ENCODE measurements at regions not wholly inside any gene's neighbourhood (a gene's known extent, or its start where the extent isn't known, plus 50 kb on each side); places are given as distances from the start of the nearest gene placed in this dataset.

DNA sequence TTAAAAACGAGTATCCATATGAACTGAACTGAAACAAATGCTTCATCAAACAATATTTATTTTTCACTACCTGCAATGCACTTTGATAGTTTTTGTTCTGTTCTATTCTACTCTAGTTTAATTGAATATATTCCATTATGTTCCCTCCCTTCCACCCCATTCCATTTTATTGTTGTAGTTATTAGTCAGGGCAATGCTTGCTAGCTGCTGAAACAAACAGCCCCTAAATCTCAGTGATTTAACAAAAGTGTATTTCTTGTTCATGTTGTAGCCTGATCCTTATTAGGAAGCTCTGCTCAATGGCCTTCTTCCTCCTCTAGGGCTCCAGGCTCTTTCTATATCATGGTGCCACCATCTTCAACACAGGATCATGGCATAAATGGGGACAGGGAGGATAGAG is 122.3 kb upstream of the RAI2 start:
- WGBS (ENCODE audit: insufficient coverage, insufficient replicate concordance, low lambda C conversion rate, missing lambda C conversion rate), result 0% methylated on average over 1 of the region's 1 CpG
- FAIRE-seq, result no peak
- no peak for DNase-seq (ENCODE audit: low read depth, low spot score)
- no TSS peak for BruUV-seq (replicated peaks)
- Histone ChIP-seq H3K4me1 (ENCODE audit: control insufficient read depth, insufficient read depth, low read length) (no peaks in the 10 kb centered on the region), H3K36me3 (ENCODE audit: control insufficient read depth in 2 of 2, insufficient read depth in 2 of 2, low read length in 1 of 2) (no peaks in the 10 kb centered on the region), H3K79me2 (ENCODE audit: control insufficient read depth, insufficient read depth, low read length) (no peaks in the 10 kb centered on the region), H3K4me3 (no peak overlapping the region), H4K20me1 (ENCODE audit: control insufficient read depth, insufficient read depth) (no peaks in the 10 kb centered on the region), H3K27ac (ENCODE audit: control insufficient read depth, insufficient read depth) (no peak overlapping the region), H3K9ac (ENCODE audit: control insufficient read depth, insufficient read depth, low read length) (no peak overlapping the region), H3K9me3 (replicated peaks; ENCODE audit: control insufficient read depth, insufficient read depth, low read length) (no peaks in the 10 kb centered on the region), H3K27me3 (replicated peaks in 1 of 2; ENCODE audit: control insufficient read depth in 2 of 2, insufficient read depth in 2 of 2, low read length in 1 of 2) (no peaks in the 10 kb centered on the region), H3K4me2 (ENCODE audit: control insufficient read depth, insufficient read depth) (no peak overlapping the region), H2AFZ (ENCODE audit: control insufficient read depth, low read depth, low read length) (no peak overlapping the region)
- ChIA-PET SMC1A (ENCODE audit: uncharacterized antibody, unreplicated experiment) (interaction anchor here (1.6 kb wide), 1 partner anchor 16 kb away, joined by 3 read pairs; no protein-coding TSS in a partner anchor), RAD21 (ENCODE audit: unreplicated experiment) (no interaction called here), POLR2A (no interaction called here), CTCF (no interaction called here)
- no peak for ATAC-seq
- intact Hi-C loops (cut with micrococcal nuclease; ENCODE audit: unreplicated experiment) (no loop called here), in situ Hi-C loops (cut with MboI) (no loop called here)
- TF ChIP-seq, protein P1, sequence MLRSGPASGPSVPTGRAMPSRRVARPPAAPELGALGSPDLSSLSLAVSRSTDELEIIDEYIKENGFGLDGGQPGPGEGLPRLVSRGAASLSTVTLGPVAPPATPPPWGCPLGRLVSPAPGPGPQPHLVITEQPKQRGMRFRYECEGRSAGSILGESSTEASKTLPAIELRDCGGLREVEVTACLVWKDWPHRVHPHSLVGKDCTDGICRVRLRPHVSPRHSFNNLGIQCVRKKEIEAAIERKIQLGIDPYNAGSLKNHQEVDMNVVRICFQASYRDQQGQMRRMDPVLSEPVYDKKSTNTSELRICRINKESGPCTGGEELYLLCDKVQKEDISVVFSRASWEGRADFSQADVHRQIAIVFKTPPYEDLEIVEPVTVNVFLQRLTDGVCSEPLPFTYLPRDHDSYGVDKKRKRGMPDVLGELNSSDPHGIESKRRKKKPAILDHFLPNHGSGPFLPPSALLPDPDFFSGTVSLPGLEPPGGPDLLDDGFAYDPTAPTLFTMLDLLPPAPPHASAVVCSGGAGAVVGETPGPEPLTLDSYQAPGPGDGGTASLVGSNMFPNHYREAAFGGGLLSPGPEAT (IDR thresholded peaks at IDR 0.05; ENCODE audit: low read depth), result no peak

DNA sequence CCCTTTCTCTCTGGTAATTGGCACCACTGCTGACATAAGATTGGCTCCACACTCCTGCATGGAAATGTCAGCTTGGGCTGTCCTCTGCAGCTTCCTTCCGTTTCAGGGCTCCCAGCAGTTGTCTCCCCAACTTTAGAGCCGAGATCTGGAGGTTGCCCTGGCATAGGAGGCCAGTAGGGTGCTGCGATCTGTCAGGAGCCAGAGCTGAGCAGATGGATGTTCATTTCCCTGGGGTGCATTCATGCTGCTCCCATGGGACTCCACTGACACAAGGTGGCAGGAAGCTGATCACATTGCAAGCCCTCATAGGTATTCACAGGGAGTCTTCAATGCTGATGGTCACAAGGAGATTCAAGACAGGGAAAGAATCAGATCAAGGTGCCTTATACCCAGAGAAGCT is 116.6 kb upstream of the RAI2 start:
- RAD21 ChIA-PET (ENCODE audit: unreplicated experiment), result no interaction called here

More for the DNA sequence above, 116.6 kb upstream of the RAI2 start:
- Histone ChIP-seq H3K36me3 (ENCODE audit: control insufficient read depth in 2 of 2, insufficient read depth in 2 of 2, low read length in 1 of 2) (no peaks in the 10 kb centered on the region), H3K4me1 (ENCODE audit: control insufficient read depth, insufficient read depth, low read length) (no peaks in the 10 kb centered on the region), H3K9me3 (replicated peaks; ENCODE audit: control insufficient read depth, insufficient read depth, low read length) (no peaks in the 10 kb centered on the region), H4K20me1 (ENCODE audit: control insufficient read depth, insufficient read depth) (no peaks in the 10 kb centered on the region), H3K79me2 (ENCODE audit: control insufficient read depth, insufficient read depth, low read length) (no peaks in the 10 kb centered on the region), H3K9ac (ENCODE audit: control insufficient read depth, insufficient read depth, low read length) (no peak overlapping the region), H3K27me3 (replicated peaks in 1 of 2; ENCODE audit: control insufficient read depth in 2 of 2, insufficient read depth in 2 of 2, low read length in 1 of 2) (no peaks in the 10 kb centered on the region), H3K4me2 (ENCODE audit: control insufficient read depth, insufficient read depth) (no peak overlapping the region), H3K4me3 (no peak overlapping the region), H3K27ac (ENCODE audit: control insufficient read depth, insufficient read depth) (no peak overlapping the region), H2AFZ (ENCODE audit: control insufficient read depth, low read depth, low read length) (no peak overlapping the region)
- POLR2A ChIA-PET, result no interaction called here
- FAIRE-seq (no peak), DNase-seq (ENCODE audit: low read depth, low spot score) (no peak), ATAC-seq (no peak)
- BruUV-seq (replicated peaks), result no TSS peak
- in situ Hi-C loops (cut with MboI) (no loop called here), intact Hi-C loops (cut with micrococcal nuclease; ENCODE audit: unreplicated experiment) (no loop called here)
- TF ChIP-seq RCOR1 (conservative IDR thresholded peaks at IDR 0.05; ENCODE audit: low read depth, low read length) (no peak), FOS (IDR thresholded peaks at IDR 0.05; ENCODE audit: borderline replicate concordance, extremely low read depth, insufficient read length) (no peak), SREBF2 (IDR thresholded peaks at IDR 0.05; ENCODE audit: low read length) (no peak), STAT3 (IDR thresholded peaks at IDR 0.05; ENCODE audit: low read depth, low read length) (no peak), TAF1 (IDR thresholded peaks at IDR 0.05; ENCODE audit: borderline replicate concordance, low read depth, low read length) (no peak), SPI1 (IDR thresholded peaks at IDR 0.05; ENCODE audit: borderline replicate concordance, insufficient read depth, low read depth, low read length) (no peak), IRF4 (IDR thresholded peaks at IDR 0.05; ENCODE audit: low read depth, low read length) (no peak), PAX5 (IDR thresholded peaks at IDR 0.05; ENCODE audit: borderline replicate concordance, low read depth, low read length) (no peak)
- TF ChIP-seq, protein P2, sequence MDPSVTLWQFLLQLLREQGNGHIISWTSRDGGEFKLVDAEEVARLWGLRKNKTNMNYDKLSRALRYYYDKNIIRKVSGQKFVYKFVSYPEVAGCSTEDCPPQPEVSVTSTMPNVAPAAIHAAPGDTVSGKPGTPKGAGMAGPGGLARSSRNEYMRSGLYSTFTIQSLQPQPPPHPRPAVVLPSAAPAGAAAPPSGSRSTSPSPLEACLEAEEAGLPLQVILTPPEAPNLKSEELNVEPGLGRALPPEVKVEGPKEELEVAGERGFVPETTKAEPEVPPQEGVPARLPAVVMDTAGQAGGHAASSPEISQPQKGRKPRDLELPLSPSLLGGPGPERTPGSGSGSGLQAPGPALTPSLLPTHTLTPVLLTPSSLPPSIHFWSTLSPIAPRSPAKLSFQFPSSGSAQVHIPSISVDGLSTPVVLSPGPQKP (IDR thresholded peaks at IDR 0.05; ENCODE audit: low read depth, low read length), result no peak
- TF ChIP-seq, protein P3, sequence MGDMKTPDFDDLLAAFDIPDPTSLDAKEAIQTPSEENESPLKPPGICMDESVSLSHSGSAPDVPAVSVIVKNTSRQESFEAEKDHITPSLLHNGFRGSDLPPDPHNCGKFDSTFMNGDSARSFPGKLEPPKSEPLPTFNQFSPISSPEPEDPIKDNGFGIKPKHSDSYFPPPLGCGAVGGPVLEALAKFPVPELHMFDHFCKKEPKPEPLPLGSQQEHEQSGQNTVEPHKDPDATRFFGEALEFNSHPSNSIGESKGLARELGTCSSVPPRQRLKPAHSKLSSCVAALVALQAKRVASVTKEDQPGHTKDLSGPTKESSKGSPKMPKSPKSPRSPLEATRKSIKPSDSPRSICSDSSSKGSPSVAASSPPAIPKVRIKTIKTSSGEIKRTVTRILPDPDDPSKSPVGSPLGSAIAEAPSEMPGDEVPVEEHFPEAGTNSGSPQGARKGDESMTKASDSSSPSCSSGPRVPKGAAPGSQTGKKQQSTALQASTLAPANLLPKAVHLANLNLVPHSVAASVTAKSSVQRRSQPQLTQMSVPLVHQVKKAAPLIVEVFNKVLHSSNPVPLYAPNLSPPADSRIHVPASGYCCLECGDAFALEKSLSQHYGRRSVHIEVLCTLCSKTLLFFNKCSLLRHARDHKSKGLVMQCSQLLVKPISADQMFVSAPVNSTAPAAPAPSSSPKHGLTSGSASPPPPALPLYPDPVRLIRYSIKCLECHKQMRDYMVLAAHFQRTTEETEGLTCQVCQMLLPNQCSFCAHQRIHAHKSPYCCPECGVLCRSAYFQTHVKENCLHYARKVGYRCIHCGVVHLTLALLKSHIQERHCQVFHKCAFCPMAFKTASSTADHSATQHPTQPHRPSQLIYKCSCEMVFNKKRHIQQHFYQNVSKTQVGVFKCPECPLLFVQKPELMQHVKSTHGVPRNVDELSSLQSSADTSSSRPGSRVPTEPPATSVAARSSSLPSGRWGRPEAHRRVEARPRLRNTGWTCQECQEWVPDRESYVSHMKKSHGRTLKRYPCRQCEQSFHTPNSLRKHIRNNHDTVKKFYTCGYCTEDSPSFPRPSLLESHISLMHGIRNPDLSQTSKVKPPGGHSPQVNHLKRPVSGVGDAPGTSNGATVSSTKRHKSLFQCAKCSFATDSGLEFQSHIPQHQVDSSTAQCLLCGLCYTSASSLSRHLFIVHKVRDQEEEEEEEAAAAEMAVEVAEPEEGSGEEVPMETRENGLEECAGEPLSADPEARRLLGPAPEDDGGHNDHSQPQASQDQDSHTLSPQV (IDR thresholded peaks at IDR 0.05), result no peak
- WGBS (ENCODE audit: insufficient coverage, insufficient replicate concordance, low lambda C conversion rate, missing lambda C conversion rate), result 2% methylated on average over 3 of the region's 3 CpGs
- CTCF ChIA-PET, result no interaction called here
- SMC1A ChIA-PET (ENCODE audit: uncharacterized antibody, unreplicated experiment), result no interaction called here
